GM18502 (cell line): ENCODE measurements at regions not wholly inside any gene's neighbourhood (a gene's known extent, or its start where the extent isn't known, plus 50 kb on each side); places are given as distances from the start of the nearest gene placed in this dataset.

Source experiments
- ATAC-seq: cut with Tn5 transposase; IDR thresholded peaks from one replicate; pipeline ENCODE4 v1.9.1; 2021; ENCODE audit warnings: mild to moderate bottlenecking; ENCODE audit not compliant: unreplicated experiment, poor library complexity

- no peak for ATAC-seq
Observed at GRCh38 chr15:93167291-93167690, 78.3 kb upstream of the RGMA start.

GRCh38 chr15:93166675-93167074 lies 77.7 kb upstream of the RGMA start:
- ATAC-seq = no peak

DNA sequence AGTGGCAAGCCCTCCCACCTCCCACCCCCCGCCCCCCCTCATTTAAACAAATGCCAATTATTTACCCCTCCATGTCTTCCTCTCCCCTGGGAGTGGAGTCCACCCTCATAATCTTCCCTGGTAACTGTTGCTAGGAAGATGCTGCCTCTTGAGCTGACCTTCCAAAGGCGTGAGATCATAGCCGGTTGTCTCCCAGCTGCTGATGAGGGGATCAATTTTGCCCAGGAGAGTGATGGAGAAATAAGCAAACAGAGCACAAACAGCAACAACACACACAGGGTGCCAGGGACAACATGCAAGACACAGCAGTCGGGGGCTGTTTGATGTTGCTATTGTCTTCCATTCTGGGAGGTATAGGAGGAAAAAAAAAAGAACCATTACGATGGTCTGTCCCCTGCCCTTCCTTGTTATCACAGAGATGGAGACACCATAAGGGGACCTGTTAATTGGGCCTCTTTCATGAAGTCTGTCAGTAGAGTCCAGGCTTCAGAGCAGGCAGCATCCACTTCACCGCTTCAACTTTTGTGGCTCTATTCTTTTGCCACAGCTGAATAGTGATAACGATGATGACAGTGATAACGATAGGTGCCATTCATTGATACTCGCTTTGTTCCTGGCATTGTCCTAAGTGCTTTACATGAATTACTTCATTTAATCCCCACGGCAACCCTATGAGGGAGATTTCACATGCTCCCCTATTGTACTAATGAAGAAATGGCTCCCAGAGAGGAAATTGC lies 76.9 kb upstream of the RGMA start:
- ATAC-seq = no peak

DNA sequence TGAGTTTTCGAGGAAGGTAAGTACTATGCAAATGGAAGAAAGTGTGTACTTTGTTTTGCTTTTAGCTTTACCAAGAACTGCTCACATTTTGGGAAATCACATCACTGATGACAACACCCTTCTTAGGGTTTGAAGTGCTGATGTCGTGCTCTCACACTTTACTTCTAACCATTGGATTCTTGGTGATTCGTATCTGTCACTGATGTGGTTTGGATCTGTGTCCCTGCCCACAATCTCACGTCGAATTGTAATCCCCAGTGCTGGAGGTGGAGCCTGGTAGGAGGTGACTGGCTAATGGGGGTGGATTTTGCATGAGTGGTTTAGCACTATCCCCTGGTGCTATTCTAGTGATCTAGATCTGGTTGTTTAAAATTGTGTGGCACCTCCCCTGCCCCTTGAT lies 75.4 kb upstream of the RGMA start:
- ATAC-seq = no peak

DNA sequence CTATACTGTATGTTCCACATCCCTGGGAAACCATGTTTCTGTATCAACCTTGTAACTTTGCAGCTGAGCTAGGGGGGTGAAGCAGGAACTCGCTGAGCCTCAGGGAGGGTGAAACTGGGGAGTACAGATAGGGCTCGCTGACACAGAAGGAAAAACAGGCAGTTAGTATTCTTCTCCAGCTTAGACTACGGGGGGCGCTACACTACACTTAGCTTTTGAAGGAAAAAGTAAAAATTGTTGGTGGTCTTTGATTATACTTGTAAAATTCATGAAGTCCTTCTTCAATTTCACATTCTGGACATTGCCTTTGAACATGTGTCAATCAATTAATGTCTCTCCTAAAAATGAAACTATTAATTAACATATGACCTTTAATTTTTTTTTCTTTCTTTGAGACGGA lies 73.5 kb upstream of the RGMA start:
- no peak for ATAC-seq

GRCh38 chr15:93159930-93160329 lies 70.9 kb upstream of the RGMA start:
- ATAC-seq = no peak

GRCh38 chr15:93158097-93158900 lies 69.3 kb upstream of the RGMA start:
- no peak for ATAC-seq

GRCh38 chr15:93154666-93155065 lies 65.7 kb upstream of the RGMA start:
- ATAC-seq = no peak

- ATAC-seq = no peak
Observed at GRCh38 chr15:93152951-93153350, 63.9 kb upstream of the RGMA start.

DNA sequence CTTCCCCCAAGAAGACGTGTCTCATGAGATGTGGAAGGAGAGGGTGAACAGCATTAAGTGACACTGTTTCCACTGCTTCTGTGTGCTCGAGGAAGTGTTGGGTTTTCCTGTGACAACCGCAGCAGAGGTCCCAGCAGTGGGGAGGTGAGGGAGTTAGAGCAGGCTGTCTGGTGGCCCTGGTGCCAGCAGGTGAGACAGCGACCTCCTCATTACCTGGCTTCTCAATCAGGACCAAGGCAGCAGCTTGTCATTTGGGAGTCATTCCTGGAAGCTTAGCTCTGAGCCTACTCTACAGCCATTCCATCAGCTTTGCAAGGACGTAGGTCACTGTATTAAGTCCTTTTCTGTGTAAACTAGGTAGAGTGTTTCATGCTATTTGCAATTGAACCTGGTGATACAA lies 63.3 kb upstream of the RGMA start:
- no peak for ATAC-seq

GRCh38 chr15:93150910-93151881 lies 62.2 kb upstream of the RGMA start:
- no peak for ATAC-seq

- ATAC-seq = no peak
Observed at GRCh38 chr15:93146601-93147000, 57.6 kb upstream of the RGMA start.

GRCh38 chr15:93146196-93146595 lies 57.2 kb upstream of the RGMA start:
- ATAC-seq = no peak

DNA sequence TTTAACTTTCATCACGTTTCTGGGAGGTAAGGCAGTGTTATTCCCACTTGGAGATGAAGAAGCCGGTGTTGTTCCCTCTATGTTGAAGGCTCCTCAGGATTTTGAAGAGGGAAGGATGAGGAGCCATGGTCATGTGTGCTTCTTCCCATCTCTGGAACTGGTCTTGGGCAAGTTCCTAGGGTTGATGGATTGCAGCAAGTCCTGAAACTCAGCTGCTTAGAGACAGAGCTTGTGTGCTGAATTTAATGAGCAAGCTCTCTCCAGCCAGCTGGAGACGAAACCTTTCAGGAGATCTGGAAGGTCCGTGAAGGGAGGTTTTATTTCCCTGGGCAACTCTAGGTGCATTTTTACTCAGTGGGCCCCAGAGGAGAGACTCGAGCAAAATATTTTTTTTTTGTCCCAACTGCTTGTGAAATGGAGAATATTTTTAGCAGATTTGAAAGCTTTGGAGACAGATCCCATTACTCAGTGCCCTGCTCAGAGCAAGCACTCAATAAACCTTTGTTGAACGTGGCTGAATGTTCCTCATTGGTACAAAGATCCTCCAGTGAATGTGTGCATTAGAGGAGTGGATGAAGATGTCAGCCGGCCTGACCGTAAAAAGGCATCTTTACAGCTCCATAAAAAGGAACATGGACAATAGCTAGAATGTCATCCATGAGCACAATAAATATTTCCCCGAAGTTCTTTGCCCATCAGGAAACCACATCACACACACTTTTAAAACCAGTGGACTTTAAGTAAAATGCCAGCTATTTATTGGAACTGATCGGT lies 55.6 kb upstream of the RGMA start:
- ATAC-seq = no peak

GRCh38 chr15:93143186-93143585 lies 54.2 kb upstream of the RGMA start:
- no peak for ATAC-seq

- no peak for ATAC-seq
Observed at GRCh38 chr15:93141371-93141794, 52.4 kb upstream of the RGMA start.

DNA sequence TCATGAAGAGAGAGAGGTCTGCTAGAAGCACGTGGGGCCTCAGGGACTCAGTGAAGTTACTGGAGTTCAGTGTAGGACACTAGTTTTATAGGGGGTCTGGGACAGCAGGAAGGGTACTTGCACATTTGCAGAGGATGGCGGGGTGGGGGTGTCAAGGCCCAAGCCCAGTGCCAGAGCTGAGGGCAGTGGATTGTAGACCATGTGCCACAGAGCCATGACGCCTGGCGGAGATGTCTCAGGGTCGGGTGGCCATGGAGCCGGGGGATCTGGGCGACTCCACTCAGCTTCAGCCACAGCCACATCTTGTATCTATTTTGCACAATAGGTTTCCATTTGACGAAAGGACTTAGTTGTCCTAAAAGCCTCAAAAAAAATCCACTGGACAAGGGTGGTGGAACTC lies 50.4 kb upstream of the RGMA start:
- ATAC-seq = no peak

GRCh38 chr15:93138681-93139250 lies 49.8 kb upstream of the RGMA start:
- ATAC-seq = no peak
